ENCODE measurements at regions not wholly inside any gene's neighbourhood (a gene's known extent, or its start where the extent isn't known, plus 50 kb on each side); places are given as distances from the start of the nearest gene placed in this dataset.

DNA sequence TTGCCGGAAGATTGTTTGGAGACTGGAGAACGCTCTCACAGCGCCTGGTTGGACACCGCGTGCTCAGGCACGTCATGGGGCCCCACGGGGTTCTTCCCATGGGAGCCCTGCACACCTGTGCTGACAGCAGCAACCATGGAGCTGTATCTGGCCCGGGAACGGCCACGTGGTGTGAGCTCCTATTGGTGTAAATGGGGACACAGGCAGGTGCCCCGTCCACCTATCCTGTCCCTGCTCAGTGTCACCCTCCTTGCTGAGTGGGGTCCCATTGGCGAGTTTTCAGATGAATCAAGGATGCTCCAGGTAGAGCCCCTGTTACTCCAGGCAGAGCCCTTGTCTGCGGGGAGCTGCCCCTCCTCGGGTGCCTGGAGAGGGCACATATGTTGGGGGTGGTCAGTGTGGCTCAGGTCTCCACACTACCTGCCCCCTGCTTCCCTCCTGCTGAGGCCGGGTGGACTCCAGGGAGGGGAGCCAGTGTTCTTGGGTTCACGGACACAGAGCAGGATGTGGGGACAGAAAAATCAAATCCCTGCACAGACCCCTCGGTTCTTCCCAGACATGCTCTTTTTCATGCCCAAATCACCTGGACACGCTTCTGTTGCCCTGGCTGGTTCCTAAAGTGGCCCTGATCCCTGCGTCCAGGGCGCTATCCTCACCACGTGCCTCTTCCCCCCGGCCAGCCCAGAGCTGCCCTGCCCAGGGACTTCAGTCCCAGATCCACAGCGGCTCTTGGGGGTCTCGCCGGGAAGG, 250.1 kb downstream of the ADGRD1 start:
- TF ChIP-seq EZH2 (IDR thresholded peaks at IDR 0.05; ENCODE audit: borderline replicate concordance, low read length) = no peak
- TF ChIP-seq, protein P1, sequence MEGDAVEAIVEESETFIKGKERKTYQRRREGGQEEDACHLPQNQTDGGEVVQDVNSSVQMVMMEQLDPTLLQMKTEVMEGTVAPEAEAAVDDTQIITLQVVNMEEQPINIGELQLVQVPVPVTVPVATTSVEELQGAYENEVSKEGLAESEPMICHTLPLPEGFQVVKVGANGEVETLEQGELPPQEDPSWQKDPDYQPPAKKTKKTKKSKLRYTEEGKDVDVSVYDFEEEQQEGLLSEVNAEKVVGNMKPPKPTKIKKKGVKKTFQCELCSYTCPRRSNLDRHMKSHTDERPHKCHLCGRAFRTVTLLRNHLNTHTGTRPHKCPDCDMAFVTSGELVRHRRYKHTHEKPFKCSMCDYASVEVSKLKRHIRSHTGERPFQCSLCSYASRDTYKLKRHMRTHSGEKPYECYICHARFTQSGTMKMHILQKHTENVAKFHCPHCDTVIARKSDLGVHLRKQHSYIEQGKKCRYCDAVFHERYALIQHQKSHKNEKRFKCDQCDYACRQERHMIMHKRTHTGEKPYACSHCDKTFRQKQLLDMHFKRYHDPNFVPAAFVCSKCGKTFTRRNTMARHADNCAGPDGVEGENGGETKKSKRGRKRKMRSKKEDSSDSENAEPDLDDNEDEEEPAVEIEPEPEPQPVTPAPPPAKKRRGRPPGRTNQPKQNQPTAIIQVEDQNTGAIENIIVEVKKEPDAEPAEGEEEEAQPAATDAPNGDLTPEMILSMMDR (IDR thresholded peaks at IDR 0.05; ENCODE audit: low read length) = no peak

Data from OCI-LY1 (cell line).